GM23338 (cell line): ENCODE measurements at regions not wholly inside any gene's neighbourhood (a gene's known extent, or its start where the extent isn't known, plus 50 kb on each side); places are given as distances from the start of the nearest gene placed in this dataset.
A peak's percentile ranks its signal among the peaks of the same experiment; 100 is the strongest.

ENCODE experiments used
- ATAC-seq: fragments of 200-7000 bp; cut with Tn5 transposase; 3 replicates; pipeline ENCODE4 v1.9.1; 2020
- DNase-seq: peaks from one replicate; pipeline ENCODE4 v3.0.0-alpha.2; 2015; ENCODE audit warnings: low spot score
- H2AFZ ChIP-seq: fragments of 200-600 bp; sonication (generic); 2 replicates; pipeline ENCODE4 v1.8.0; 2016; ENCODE audit warnings: antibody characterized with exemption, mild to moderate bottlenecking, moderate library complexity
- H3F3A ChIP-seq: fragments of 200-600 bp; sonication (generic); replicated peaks from 2 replicates; pipeline ENCODE4 v1.8.0; 2017; ENCODE audit warnings: antibody characterized with exemption, mixed run types, low read depth
- H3K27ac ChIP-seq: fragments of 200-600 bp; sonication (generic); 2 replicates; pipeline ENCODE4 v1.6.1; 2016; ENCODE audit warnings: low read depth
- H3K27me3 ChIP-seq: fragments of 200-600 bp; sonication (generic); 2 replicates; pipeline ENCODE4 v1.8.0; 2016; ENCODE audit warnings: mild to moderate bottlenecking, mixed run types, moderate library complexity; ENCODE audit not compliant: insufficient read depth
- H3K36me3 ChIP-seq: fragments of 200-600 bp; sonication (generic); 2 replicates; pipeline ENCODE4 v1.8.0; 2016; ENCODE audit warnings: mild to moderate bottlenecking; ENCODE audit not compliant: insufficient read depth
- H3K4me1 ChIP-seq: fragments of 200-600 bp; sonication (generic); 2 replicates; pipeline ENCODE4 v1.8.0; 2016; ENCODE audit warnings: mild to moderate bottlenecking, moderate library complexity; ENCODE audit not compliant: insufficient read depth
- H3K4me2 ChIP-seq: fragments of 200-600 bp; sonication (generic); 2 replicates; pipeline ENCODE4 v1.7.1; 2017; ENCODE audit warnings: mixed run types
- H3K4me3 ChIP-seq: fragments of 200-600 bp; sonication (generic); 2 replicates; pipeline ENCODE4 v1.6.1; 2016; ENCODE audit warnings: mixed run types
- H3K79me2 ChIP-seq: fragments of 200-600 bp; sonication (generic); replicated peaks from 2 replicates; pipeline ENCODE4 v1.8.0; 2017; ENCODE audit warnings: mild to moderate bottlenecking; ENCODE audit not compliant: insufficient read depth
- H3K9me2 ChIP-seq: fragments of 200-600 bp; sonication (generic); 2 replicates; pipeline ENCODE4 v1.8.0; 2017; ENCODE audit not compliant: insufficient read depth
- H4K20me1 ChIP-seq: fragments of 200-600 bp; sonication (generic); replicated peaks from 2 replicates; pipeline ENCODE4 v1.8.0; 2017; ENCODE audit warnings: mild to moderate bottlenecking; ENCODE audit not compliant: insufficient read depth
- H3K27ac Mint-ChIP-seq: 2 replicates; pipeline ENCODE4 v1.8.0; 2020; ENCODE audit warnings: inconsistent platforms, mild to moderate bottlenecking, moderate library complexity, mixed read lengths
- H3K27me3 Mint-ChIP-seq: 3 replicates; pipeline ENCODE4 v1.8.0; 2022; ENCODE audit warnings: low read depth, mild to moderate bottlenecking, moderate library complexity, mixed read lengths, inconsistent platforms; ENCODE audit not compliant: insufficient read depth, poor library complexity
- H3K36me3 Mint-ChIP-seq: 3 replicates; pipeline ENCODE4 v1.8.0; 2021; ENCODE audit warnings: low read depth, mild to moderate bottlenecking, inconsistent platforms, moderate library complexity, mixed read lengths
- H3K4me1 Mint-ChIP-seq: 3 replicates; pipeline ENCODE4 v1.8.0; 2020; ENCODE audit warnings: mild to moderate bottlenecking, inconsistent platforms, mixed read lengths
- H3K4me3 Mint-ChIP-seq: 3 replicates; pipeline ENCODE4 v1.8.0; 2021; ENCODE audit warnings: moderate library complexity, mild to moderate bottlenecking, inconsistent platforms, mixed read lengths
- H3K9me3 Mint-ChIP-seq: 3 replicates; pipeline ENCODE4 v1.8.0; 2020; ENCODE audit warnings: moderate library complexity, mild to moderate bottlenecking, inconsistent platforms, mixed read lengths
- NANOG ChIP-seq: IDR thresholded peaks from 2 replicates; pipeline ENCODE4 v1.6.1; 2016; ENCODE audit warnings: antibody characterized with exemption, borderline replicate concordance
- POLR2AphosphoS5 ChIP-seq: IDR thresholded peaks from 2 replicates; pipeline ENCODE4 v1.6.1; 2016; ENCODE audit warnings: antibody characterized with exemption, low read depth
- STAT1 ChIP-seq: IDR thresholded peaks from one replicate; pipeline ENCODE4 v1.6.1; 2016; ENCODE audit warnings: antibody characterized with exemption; ENCODE audit not compliant: unreplicated experiment
- ZNF114 ChIP-seq: fragments of 250-450 bp; sonication (Bioruptor Pico); IDR thresholded peaks from 2 replicates; pipeline ENCODE4 v1.5.0; 2020; ENCODE audit warnings: mild to moderate bottlenecking, moderate library complexity
- ZNF331 ChIP-seq: fragments of 250-450 bp; sonication (Bioruptor Pico); IDR thresholded peaks from 2 replicates; pipeline ENCODE4 v1.5.0; 2020; ENCODE audit warnings: low read depth, mild to moderate bottlenecking, moderate library complexity
- TF ChIP-seq, protein P1 (sequence below), 2 experiments: fragments of 200-600 bp in 1 of 2; sonication (generic) in 1 of 2; conservative IDR thresholded peaks; 2 replicates each; pipeline versions ENCODE4 v1.5.1 to v1.6.1; 2016 to 2017; ENCODE audit warnings: antibody characterized with exemption in 2 of 2, low read depth in 2 of 2, mild to moderate bottlenecking in 2 of 2, moderate library complexity in 1 of 2
- TF ChIP-seq, protein P2 (sequence below): IDR thresholded peaks from one replicate; pipeline ENCODE4 v1.6.1; 2018; ENCODE audit warnings: antibody characterized with exemption; ENCODE audit not compliant: unreplicated experiment

DNA sequence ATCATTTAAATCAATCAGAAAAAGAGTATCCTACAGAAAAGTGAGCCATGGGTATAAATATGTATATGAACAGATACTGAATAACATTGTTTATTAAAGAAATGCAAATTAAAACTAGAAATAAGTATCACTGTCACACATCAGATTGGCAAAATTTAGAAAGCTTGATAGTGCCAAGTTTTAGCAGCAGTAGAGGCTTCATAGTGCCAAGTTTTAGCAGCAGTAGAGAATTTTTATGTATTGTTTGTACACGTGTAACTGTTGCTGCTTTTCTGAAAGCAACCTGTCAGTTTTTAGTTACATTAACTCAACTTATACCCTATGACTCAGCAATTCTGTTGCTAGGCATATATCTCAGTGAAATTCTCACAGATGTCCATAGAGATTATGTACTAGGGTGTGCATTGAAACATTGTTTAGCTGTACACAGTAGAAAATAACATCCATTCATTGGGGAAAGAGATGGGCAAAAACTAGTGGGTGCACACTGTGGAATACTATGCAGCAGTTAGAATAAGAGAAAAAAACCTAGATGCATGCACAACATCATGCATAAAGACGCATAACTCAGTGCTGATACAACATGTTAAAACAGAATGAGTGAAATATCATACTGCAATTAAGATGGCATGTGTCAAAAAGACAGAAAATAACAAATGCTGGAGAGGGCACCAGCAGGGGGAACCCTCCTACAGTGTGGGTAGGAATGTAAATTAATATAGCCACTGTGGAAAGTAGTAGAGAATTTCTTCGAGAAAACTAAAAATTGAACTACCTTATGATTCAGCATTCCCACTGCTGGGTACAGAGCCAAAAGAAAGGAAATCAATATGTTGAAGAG lies 294.5 kb upstream of the NT5C1B start:
- no peaks in the 10 kb centered on the region for H3K9me2 ChIP-seq
- no peaks in the 10 kb centered on the region for H4K20me1 ChIP-seq
- no peak overlapping the region for H2AFZ ChIP-seq
- DNase-seq (peak; percentile 37), ATAC-seq (no peak)
- H3K36me3 ChIP-seq: no peaks in the 10 kb centered on the region
- no peaks in the 10 kb centered on the region for H3K27me3 ChIP-seq
- no peak overlapping the region for H3K27ac ChIP-seq
- no peaks in the 10 kb centered on the region for H3K4me1 ChIP-seq
- H3K4me3 Mint-ChIP-seq: no peak overlapping the region
- no peaks in the 10 kb centered on the region for H3K9me3 Mint-ChIP-seq
- no peak overlapping the region for H3K27ac Mint-ChIP-seq
- no peaks in the 10 kb centered on the region for H3K36me3 Mint-ChIP-seq
- no peak overlapping the region for H3K4me3 ChIP-seq
- no peaks in the 10 kb centered on the region for H3K79me2 ChIP-seq
- no peak overlapping the region for H3K4me2 ChIP-seq
- H3K27me3 Mint-ChIP-seq: peaks cover 2% of the 10 kb centered on the region
- no peaks in the 10 kb centered on the region for H3K4me1 Mint-ChIP-seq
- no peaks in the 10 kb centered on the region for H3F3A ChIP-seq
- no peak for TF ChIP-seq ZNF331 (CRISPR knock-in tag)
- TF ChIP-seq, protein P1, sequence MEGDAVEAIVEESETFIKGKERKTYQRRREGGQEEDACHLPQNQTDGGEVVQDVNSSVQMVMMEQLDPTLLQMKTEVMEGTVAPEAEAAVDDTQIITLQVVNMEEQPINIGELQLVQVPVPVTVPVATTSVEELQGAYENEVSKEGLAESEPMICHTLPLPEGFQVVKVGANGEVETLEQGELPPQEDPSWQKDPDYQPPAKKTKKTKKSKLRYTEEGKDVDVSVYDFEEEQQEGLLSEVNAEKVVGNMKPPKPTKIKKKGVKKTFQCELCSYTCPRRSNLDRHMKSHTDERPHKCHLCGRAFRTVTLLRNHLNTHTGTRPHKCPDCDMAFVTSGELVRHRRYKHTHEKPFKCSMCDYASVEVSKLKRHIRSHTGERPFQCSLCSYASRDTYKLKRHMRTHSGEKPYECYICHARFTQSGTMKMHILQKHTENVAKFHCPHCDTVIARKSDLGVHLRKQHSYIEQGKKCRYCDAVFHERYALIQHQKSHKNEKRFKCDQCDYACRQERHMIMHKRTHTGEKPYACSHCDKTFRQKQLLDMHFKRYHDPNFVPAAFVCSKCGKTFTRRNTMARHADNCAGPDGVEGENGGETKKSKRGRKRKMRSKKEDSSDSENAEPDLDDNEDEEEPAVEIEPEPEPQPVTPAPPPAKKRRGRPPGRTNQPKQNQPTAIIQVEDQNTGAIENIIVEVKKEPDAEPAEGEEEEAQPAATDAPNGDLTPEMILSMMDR (conservative IDR thresholded peaks at IDR 0.05; ENCODE audit: low read depth in 2 of 2): peak; percentile 66 to 71

DNA sequence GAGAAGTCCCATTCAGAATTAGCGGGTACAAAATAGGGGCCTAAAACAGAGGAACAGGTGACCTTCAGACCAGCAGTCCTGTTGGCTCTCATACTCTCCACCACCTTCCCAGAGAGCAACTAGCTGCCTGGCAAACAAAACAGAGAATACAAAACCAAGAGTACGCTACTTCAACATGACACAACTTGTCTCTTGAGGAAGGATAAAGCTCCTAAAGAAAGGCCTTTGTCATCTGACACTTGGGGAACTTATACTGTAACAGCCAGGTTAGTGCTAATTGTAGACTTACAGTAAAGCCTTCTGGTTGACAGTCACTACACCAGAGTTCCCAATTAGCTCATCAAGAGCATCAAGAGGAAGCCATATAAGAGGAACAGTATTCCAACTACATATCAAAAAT lies 282.1 kb upstream of the NT5C1B start:
- Histone ChIP-seq H3K27me3 (no peaks in the 10 kb centered on the region), H3F3A (no peaks in the 10 kb centered on the region), H3K27ac (no peak overlapping the region), H2AFZ (0 out of 2 replicates have a peak overlapping the region, but pooled peaks have one; percentile 38), H3K4me3 (no peak overlapping the region), H4K20me1 (no peaks in the 10 kb centered on the region), H3K4me1 (no peaks in the 10 kb centered on the region), H3K79me2 (no peaks in the 10 kb centered on the region), H3K36me3 (no peaks in the 10 kb centered on the region), H3K9me2 (no peaks in the 10 kb centered on the region; the same call in 1 of the 2 replicates), H3K4me2 (no peak overlapping the region)
- 0 out of 2 replicates have a peak overlapping the region, but pooled peaks have one; percentile 51 for H3K27ac Mint-ChIP-seq
- no peak overlapping the region for H3K4me3 Mint-ChIP-seq
- H3K36me3 Mint-ChIP-seq: no peaks in the 10 kb centered on the region
- no peak for ATAC-seq
- TF ChIP-seq ZNF114 (CRISPR knock-in tag) (no peak), POLR2AphosphoS5 (no peak), NANOG (no peak), STAT1 (no peak), ZNF331 (CRISPR knock-in tag) (no peak)
- TF ChIP-seq, protein P2, sequence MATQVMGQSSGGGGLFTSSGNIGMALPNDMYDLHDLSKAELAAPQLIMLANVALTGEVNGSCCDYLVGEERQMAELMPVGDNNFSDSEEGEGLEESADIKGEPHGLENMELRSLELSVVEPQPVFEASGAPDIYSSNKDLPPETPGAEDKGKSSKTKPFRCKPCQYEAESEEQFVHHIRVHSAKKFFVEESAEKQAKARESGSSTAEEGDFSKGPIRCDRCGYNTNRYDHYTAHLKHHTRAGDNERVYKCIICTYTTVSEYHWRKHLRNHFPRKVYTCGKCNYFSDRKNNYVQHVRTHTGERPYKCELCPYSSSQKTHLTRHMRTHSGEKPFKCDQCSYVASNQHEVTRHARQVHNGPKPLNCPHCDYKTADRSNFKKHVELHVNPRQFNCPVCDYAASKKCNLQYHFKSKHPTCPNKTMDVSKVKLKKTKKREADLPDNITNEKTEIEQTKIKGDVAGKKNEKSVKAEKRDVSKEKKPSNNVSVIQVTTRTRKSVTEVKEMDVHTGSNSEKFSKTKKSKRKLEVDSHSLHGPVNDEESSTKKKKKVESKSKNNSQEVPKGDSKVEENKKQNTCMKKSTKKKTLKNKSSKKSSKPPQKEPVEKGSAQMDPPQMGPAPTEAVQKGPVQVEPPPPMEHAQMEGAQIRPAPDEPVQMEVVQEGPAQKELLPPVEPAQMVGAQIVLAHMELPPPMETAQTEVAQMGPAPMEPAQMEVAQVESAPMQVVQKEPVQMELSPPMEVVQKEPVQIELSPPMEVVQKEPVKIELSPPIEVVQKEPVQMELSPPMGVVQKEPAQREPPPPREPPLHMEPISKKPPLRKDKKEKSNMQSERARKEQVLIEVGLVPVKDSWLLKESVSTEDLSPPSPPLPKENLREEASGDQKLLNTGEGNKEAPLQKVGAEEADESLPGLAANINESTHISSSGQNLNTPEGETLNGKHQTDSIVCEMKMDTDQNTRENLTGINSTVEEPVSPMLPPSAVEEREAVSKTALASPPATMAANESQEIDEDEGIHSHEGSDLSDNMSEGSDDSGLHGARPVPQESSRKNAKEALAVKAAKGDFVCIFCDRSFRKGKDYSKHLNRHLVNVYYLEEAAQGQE: no peak
- no peak for DNase-seq
- H3K4me1 Mint-ChIP-seq: no peaks in the 10 kb centered on the region; the same call in 2 of the 3 replicates
- H3K9me3 Mint-ChIP-seq: peaks cover 9% of the 10 kb centered on the region; the same call in 2 of the 3 replicates
- H3K27me3 Mint-ChIP-seq: no peaks in the 10 kb centered on the region
